HCT116 (cell line): ENCODE measurements at regions not wholly inside any gene's neighbourhood (a gene's known extent, or its start where the extent isn't known, plus 50 kb on each side); places are given as distances from the start of the nearest gene placed in this dataset.

ENCODE experiments used
- ATAC-seq: fragments of 200-7000 bp; cut with Tn5 transposase; 2 replicates; pipeline ENCODE4 v1.9.1; 2020; ENCODE audit warnings: mild to moderate bottlenecking, moderate library complexity
- BruUV-seq: library from RNA; stranded (reverse); fragments of 400-500 nt; replicated peaks from 2 replicates; lab custom pipeline; 2021; lab: Mats Ljungman, UMichigan
- CTCF ChIA-PET: fragments of 300-600 bp; sonication (Branson Sonifier 250); formaldehyde crosslinking; loops from one replicate; lab custom pipeline; 2021; ENCODE audit warnings: antibody characterized with exemption; lab: Charles Lee
- POLR2A ChIA-PET: fragments of 300-600, 350-600 bp; sonication (Branson Sonifier 250); formaldehyde crosslinking; loops from one replicate; lab custom pipeline; 2021; ENCODE audit warnings: antibody characterized with exemption; lab: Charles Lee
- RAD21 ChIA-PET, 2 experiments: fragments of 300-600 bp; sonication (Branson Sonifier 250); formaldehyde crosslinking; loops; one replicate each; lab custom pipeline; 2023; ENCODE audit warnings: low total read pairs in 2 of 2; ENCODE audit not compliant: uncharacterized antibody in 2 of 2, unreplicated experiment in 2 of 2, low non-redundant PET in 1 of 2; lab: Charles Lee
- DNase-seq: peaks from one replicate; pipeline ENCODE4 v3.0.0-alpha.2; 2010; ENCODE audit warnings: low read depth, low spot score
- H2AFZ ChIP-seq: fragments of 200-600 bp; shearing (Covaris generic), sonication (generic); 2 replicates; pipeline ENCODE4 v1.6.1; 2017; ENCODE audit warnings: low read depth, mixed run types, mixed read lengths, antibody characterized with exemption, low read length; ENCODE audit not compliant: poor library complexity, severe bottlenecking
- H3K27ac ChIP-seq: 2 replicates; pipeline ENCODE4 v1.5.1; 2012; ENCODE audit warnings: low read depth, low read length
- H3K27me3 ChIP-seq: fragments of 200-600 bp; sonication (generic); 2 replicates; pipeline ENCODE4 v1.6.1; 2016; ENCODE audit warnings: mixed run types, low read length, mixed read lengths; ENCODE audit not compliant: insufficient read depth
- H3K36me3 ChIP-seq, 2 experiments: fragments of 200-500 bp in 1 of 2; fragments of 200-600 bp in 1 of 2; sonication (Bioruptor generic) in 1 of 2; sonication (generic) in 1 of 2; 2 replicates each; pipeline versions ENCODE4 v1.5.1 to v1.6.1; 2014 to 2016; ENCODE audit warnings: low read length in 2 of 2, inconsistent platforms in 1 of 2, mixed read lengths in 1 of 2, mixed run types in 1 of 2; ENCODE audit not compliant: insufficient read depth in 2 of 2, control insufficient read depth in 1 of 2
- H3K4me1 ChIP-seq, 2 experiments: fragments of 200-600 bp in 1 of 2; sonication (generic) in 1 of 2; 2 replicates each; pipeline versions ENCODE4 v1.5.1 to v1.6.1; 2012 to 2017; ENCODE audit warnings: low read length in 2 of 2, inconsistent platforms in 1 of 2, mild to moderate bottlenecking in 1 of 2, mixed read lengths in 1 of 2, mixed run types in 1 of 2, moderate library complexity in 1 of 2; ENCODE audit not compliant: insufficient read depth in 2 of 2, control insufficient read depth in 1 of 2
- H3K4me2 ChIP-seq: fragments of 200-600 bp; sonication (generic); 2 replicates; pipeline ENCODE4 v1.6.1; 2017; ENCODE audit warnings: mixed run types, low read length, mixed read lengths
- H3K4me3 ChIP-seq, 2 experiments: fragments of 200-600 bp in 1 of 2; sonication (generic) in 1 of 2; replicated peaks in 1 of 2; 2 replicates each; pipeline ENCODE4 v1.5.1; 2011 to 2016; ENCODE audit warnings: low read length in 2 of 2, control low read depth in 1 of 2, low read depth in 1 of 2, mild to moderate bottlenecking in 1 of 2, mixed read lengths in 1 of 2, mixed run types in 1 of 2
- H3K79me2 ChIP-seq: fragments of 200-600 bp; sonication (generic); 2 replicates; pipeline ENCODE4 v1.6.1; 2017; ENCODE audit warnings: mild to moderate bottlenecking, mixed run types, low read length, moderate library complexity, mixed read lengths; ENCODE audit not compliant: insufficient read depth
- H3K9ac ChIP-seq: fragments of 200-600 bp; sonication (generic); 2 replicates; pipeline ENCODE4 v1.6.1; 2016; ENCODE audit warnings: low read length, mixed read lengths
- H3K9me2 ChIP-seq: fragments of 200-600 bp; sonication (generic), shearing (Covaris generic); 2 replicates; pipeline ENCODE4 v1.6.1; 2017; ENCODE audit warnings: mixed run types, mild to moderate bottlenecking, moderate library complexity; ENCODE audit not compliant: insufficient read depth
- H3K9me3 ChIP-seq, 2 experiments: fragments of 200-500 bp in 1 of 2; fragments of 200-600 bp in 1 of 2; sonication (Bioruptor generic) in 1 of 2; sonication (generic) in 1 of 2; 2 replicates each; pipeline ENCODE4 v1.6.1; 2014 to 2017; ENCODE audit warnings: low read length in 2 of 2, mixed read lengths in 2 of 2, inconsistent platforms in 1 of 2, low read depth in 1 of 2, mild to moderate bottlenecking in 1 of 2, mixed run types in 1 of 2, moderate library complexity in 1 of 2; ENCODE audit not compliant: control insufficient read depth in 1 of 2, insufficient read depth in 1 of 2
- H4K20me1 ChIP-seq: fragments of 200-600 bp; sonication (generic), shearing (Covaris generic); 2 replicates; pipeline ENCODE4 v1.6.1; 2017; ENCODE audit warnings: mixed run types, mild to moderate bottlenecking, moderate library complexity; ENCODE audit not compliant: insufficient read depth
- CBX3 ChIP-seq: IDR thresholded peaks from 2 replicates; pipeline ENCODE4 v1.6.1; 2012; ENCODE audit warnings: low read depth
- EGR1 ChIP-seq: IDR thresholded peaks from 2 replicates; pipeline ENCODE4 v1.6.1; 2012; ENCODE audit warnings: low read depth
- ELF1 ChIP-seq: IDR thresholded peaks from 2 replicates; pipeline ENCODE4 v1.6.1; 2012; ENCODE audit warnings: low read depth, borderline replicate concordance
- EZH2 ChIP-seq: fragments of 200-600 bp; sonication (generic); IDR thresholded peaks from 2 replicates; pipeline ENCODE4 v1.6.1; 2017; ENCODE audit warnings: antibody characterized with exemption, mixed run types
- EZH2phosphoT487 ChIP-seq: fragments of 200-600 bp; IDR thresholded peaks from 2 replicates; pipeline ENCODE4 v1.6.1; 2018; ENCODE audit warnings: antibody characterized with exemption, borderline replicate concordance
- FOSL1 ChIP-seq: IDR thresholded peaks from 2 replicates; pipeline ENCODE4 v1.6.1; 2012; ENCODE audit warnings: low read depth
- JUND ChIP-seq: IDR thresholded peaks from 2 replicates; pipeline ENCODE4 v1.6.1; 2012
- RAD21 ChIP-seq: IDR thresholded peaks from 2 replicates; pipeline ENCODE4 v1.6.1; 2012; ENCODE audit warnings: low read depth, mild to moderate bottlenecking
- SIN3A ChIP-seq: IDR thresholded peaks from 2 replicates; pipeline ENCODE4 v1.6.1; 2012; ENCODE audit warnings: low read depth
- SP1 ChIP-seq: IDR thresholded peaks from 2 replicates; pipeline ENCODE4 v1.6.1; 2012; ENCODE audit warnings: low read depth
- SRF ChIP-seq: IDR thresholded peaks from 2 replicates; pipeline ENCODE4 v1.6.1; 2012; ENCODE audit warnings: low read depth
- TCF7L2 ChIP-seq: IDR thresholded peaks from 2 replicates; pipeline ENCODE4 v1.7.0; 2011; ENCODE audit warnings: borderline replicate concordance, inconsistent platforms; ENCODE audit not compliant: insufficient read depth, insufficient read length; ENCODE audit errors: extremely low read depth
- YY1 ChIP-seq: IDR thresholded peaks from 2 replicates; pipeline ENCODE4 v1.6.1; 2011; ENCODE audit warnings: low read length, low read depth, moderate library complexity, mild to moderate bottlenecking; ENCODE audit not compliant: insufficient replicate concordance; ENCODE audit errors: extremely low read depth
- ZFX ChIP-seq: fragments of 450-650 bp; IDR thresholded peaks from 2 replicates; pipeline ENCODE4 v1.6.1; 2017
- ZNF274 ChIP-seq: fragments of 200-500 bp; sonication (Bioruptor generic); IDR thresholded peaks from 2 replicates; pipeline ENCODE4 v1.6.1; 2014; ENCODE audit warnings: mild to moderate bottlenecking, low read depth, low read length, inconsistent platforms
- intact Hi-C: fragments of 100-400 bp; cut with micrococcal nuclease; formaldehyde crosslinking; loops from 2 replicates; pipeline ENCODE4 v1.10.0; 2022
- TF ChIP-seq, protein P1 (sequence below): IDR thresholded peaks from 2 replicates; pipeline ENCODE4 v1.6.1; 2011; ENCODE audit warnings: mild to moderate bottlenecking, low read length, moderate library complexity; ENCODE audit not compliant: insufficient replicate concordance; ENCODE audit errors: extremely low read depth
- TF ChIP-seq, protein P2 (sequence below): IDR thresholded peaks from 2 replicates; pipeline ENCODE4 v1.6.1; 2012
- TF ChIP-seq, protein P3 (sequence below), 3 experiments: fragments of 200-600 bp in 1 of 3; sonication (generic) in 1 of 3; IDR thresholded peaks in 2 of 3; conservative IDR thresholded peaks in 1 of 3; 2 replicates each; pipeline ENCODE4 v1.5.1; 2012 to 2017; ENCODE audit warnings: low read depth in 2 of 3, low read length in 2 of 3, antibody characterized with exemption in 1 of 3, borderline replicate concordance in 1 of 3, control low read depth in 1 of 3, mild to moderate bottlenecking in 1 of 3, mixed read lengths in 1 of 3, mixed run types in 1 of 3, moderate library complexity in 1 of 3; ENCODE audit not compliant: insufficient read depth in 1 of 3
- TF ChIP-seq, protein P4 (sequence below): IDR thresholded peaks from 2 replicates; pipeline ENCODE4 v1.6.1; 2012; ENCODE audit warnings: low read depth
- TF ChIP-seq, protein P5 (sequence below): IDR thresholded peaks from 2 replicates; pipeline ENCODE4 v1.6.1; 2012

DNA sequence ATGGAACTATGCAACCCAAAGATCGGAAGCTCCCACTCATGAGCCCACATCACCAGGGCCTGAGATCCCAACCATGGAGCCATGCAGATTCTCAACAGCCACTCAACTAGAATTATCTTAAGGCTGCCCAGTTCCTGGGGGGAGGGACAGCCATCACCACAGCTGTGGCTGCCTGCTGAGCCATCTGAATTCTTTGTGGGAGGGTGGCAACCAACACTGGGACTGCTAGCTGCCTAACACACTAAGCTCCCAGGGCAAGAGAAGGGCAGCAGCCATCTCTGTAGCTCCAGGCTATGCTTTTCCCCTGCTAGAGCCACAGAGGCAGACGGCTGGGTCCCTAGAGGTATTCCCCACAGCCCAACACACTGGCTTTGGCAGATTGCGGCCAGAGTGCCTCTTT, 251.3 kb upstream of the GRAMD2B start:
- ChIA-PET RAD21 (no interaction called here), POLR2A (no interaction called here)
- H3K4me3 ChIP-seq, result no peak overlapping the region
- no peaks in the 10 kb centered on the region for H3K36me3 ChIP-seq
- no peak overlapping the region for H3K4me2 ChIP-seq
- no peak for TF ChIP-seq ZFX
- TF ChIP-seq TCF7L2, result no peak
- TF ChIP-seq ZNF274, result no peak
- TF ChIP-seq RAD21, result no peak
- no peak for TF ChIP-seq EZH2
- TF ChIP-seq ELF1, result no peak
- TF ChIP-seq, protein P1, sequence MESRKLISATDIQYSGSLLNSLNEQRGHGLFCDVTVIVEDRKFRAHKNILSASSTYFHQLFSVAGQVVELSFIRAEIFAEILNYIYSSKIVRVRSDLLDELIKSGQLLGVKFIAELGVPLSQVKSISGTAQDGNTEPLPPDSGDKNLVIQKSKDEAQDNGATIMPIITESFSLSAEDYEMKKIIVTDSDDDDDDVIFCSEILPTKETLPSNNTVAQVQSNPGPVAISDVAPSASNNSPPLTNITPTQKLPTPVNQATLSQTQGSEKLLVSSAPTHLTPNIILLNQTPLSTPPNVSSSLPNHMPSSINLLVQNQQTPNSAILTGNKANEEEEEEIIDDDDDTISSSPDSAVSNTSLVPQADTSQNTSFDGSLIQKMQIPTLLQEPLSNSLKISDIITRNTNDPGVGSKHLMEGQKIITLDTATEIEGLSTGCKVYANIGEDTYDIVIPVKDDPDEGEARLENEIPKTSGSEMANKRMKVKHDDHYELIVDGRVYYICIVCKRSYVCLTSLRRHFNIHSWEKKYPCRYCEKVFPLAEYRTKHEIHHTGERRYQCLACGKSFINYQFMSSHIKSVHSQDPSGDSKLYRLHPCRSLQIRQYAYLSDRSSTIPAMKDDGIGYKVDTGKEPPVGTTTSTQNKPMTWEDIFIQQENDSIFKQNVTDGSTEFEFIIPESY, result no peak
- no peak for TF ChIP-seq CBX3
- TF ChIP-seq, protein P2, sequence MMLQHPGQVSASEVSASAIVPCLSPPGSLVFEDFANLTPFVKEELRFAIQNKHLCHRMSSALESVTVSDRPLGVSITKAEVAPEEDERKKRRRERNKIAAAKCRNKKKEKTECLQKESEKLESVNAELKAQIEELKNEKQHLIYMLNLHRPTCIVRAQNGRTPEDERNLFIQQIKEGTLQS, result no peak
- TF ChIP-seq SRF, result no peak
- no peak for TF ChIP-seq JUND
- no peak for TF ChIP-seq SP1
- TF ChIP-seq FOSL1, result no peak
- no peak for TF ChIP-seq EGR1
- no peak for TF ChIP-seq EZH2phosphoT487
- TF ChIP-seq, protein P3, sequence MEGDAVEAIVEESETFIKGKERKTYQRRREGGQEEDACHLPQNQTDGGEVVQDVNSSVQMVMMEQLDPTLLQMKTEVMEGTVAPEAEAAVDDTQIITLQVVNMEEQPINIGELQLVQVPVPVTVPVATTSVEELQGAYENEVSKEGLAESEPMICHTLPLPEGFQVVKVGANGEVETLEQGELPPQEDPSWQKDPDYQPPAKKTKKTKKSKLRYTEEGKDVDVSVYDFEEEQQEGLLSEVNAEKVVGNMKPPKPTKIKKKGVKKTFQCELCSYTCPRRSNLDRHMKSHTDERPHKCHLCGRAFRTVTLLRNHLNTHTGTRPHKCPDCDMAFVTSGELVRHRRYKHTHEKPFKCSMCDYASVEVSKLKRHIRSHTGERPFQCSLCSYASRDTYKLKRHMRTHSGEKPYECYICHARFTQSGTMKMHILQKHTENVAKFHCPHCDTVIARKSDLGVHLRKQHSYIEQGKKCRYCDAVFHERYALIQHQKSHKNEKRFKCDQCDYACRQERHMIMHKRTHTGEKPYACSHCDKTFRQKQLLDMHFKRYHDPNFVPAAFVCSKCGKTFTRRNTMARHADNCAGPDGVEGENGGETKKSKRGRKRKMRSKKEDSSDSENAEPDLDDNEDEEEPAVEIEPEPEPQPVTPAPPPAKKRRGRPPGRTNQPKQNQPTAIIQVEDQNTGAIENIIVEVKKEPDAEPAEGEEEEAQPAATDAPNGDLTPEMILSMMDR (IDR thresholded peaks at IDR 0.05 in 2 of 3, conservative IDR thresholded peaks at IDR 0.05 in 1 of 3; ENCODE audit: borderline replicate concordance in 1 of 3, insufficient read depth in 1 of 3, low read depth in 2 of 3, low read length in 2 of 3), result no peak
- TF ChIP-seq, protein P4, sequence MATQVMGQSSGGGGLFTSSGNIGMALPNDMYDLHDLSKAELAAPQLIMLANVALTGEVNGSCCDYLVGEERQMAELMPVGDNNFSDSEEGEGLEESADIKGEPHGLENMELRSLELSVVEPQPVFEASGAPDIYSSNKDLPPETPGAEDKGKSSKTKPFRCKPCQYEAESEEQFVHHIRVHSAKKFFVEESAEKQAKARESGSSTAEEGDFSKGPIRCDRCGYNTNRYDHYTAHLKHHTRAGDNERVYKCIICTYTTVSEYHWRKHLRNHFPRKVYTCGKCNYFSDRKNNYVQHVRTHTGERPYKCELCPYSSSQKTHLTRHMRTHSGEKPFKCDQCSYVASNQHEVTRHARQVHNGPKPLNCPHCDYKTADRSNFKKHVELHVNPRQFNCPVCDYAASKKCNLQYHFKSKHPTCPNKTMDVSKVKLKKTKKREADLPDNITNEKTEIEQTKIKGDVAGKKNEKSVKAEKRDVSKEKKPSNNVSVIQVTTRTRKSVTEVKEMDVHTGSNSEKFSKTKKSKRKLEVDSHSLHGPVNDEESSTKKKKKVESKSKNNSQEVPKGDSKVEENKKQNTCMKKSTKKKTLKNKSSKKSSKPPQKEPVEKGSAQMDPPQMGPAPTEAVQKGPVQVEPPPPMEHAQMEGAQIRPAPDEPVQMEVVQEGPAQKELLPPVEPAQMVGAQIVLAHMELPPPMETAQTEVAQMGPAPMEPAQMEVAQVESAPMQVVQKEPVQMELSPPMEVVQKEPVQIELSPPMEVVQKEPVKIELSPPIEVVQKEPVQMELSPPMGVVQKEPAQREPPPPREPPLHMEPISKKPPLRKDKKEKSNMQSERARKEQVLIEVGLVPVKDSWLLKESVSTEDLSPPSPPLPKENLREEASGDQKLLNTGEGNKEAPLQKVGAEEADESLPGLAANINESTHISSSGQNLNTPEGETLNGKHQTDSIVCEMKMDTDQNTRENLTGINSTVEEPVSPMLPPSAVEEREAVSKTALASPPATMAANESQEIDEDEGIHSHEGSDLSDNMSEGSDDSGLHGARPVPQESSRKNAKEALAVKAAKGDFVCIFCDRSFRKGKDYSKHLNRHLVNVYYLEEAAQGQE, result no peak
- no peak for TF ChIP-seq SIN3A
- TF ChIP-seq YY1, result no peak
- TF ChIP-seq, protein P5, sequence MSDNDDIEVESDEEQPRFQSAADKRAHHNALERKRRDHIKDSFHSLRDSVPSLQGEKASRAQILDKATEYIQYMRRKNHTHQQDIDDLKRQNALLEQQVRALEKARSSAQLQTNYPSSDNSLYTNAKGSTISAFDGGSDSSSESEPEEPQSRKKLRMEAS, result no peak
- TF ChIP-seq, all 23 proteins: peak for 0
- no peaks in the 10 kb centered on the region for H3K4me1 ChIP-seq
- H3K9me2 ChIP-seq, result no peaks in the 10 kb centered on the region
- BruUV-seq, result no TSS peak
- intact Hi-C loops, result no loop called here
- no peaks in the 10 kb centered on the region for H3K79me2 ChIP-seq
- H3K9me3 ChIP-seq, result no peaks in the 10 kb centered on the region
- CTCF ChIA-PET, result no interaction called here
- H3K27ac ChIP-seq, result no peak overlapping the region
- H3K9ac ChIP-seq, result no peak overlapping the region
- no peaks in the 10 kb centered on the region for H4K20me1 ChIP-seq
- DNase-seq (no peak), ATAC-seq (no peak)
- no peaks in the 10 kb centered on the region for H3K27me3 ChIP-seq
- H2AFZ ChIP-seq, result no peak overlapping the region
